ENCODE measurements at regions not wholly inside any gene's neighbourhood (a gene's known extent, or its start where the extent isn't known, plus 50 kb on each side); places are given as distances from the start of the nearest gene placed in this dataset.

- no peaks in the 10 kb centered on the region for H3K27me3 ChIP-seq (ENCODE audit: insufficient read depth, low read depth, low read length)
- TF ChIP-seq MXI1 (conservative IDR thresholded peaks at IDR 0.05; ENCODE audit: poor library complexity, severe bottlenecking) (no peak), REST (IDR thresholded peaks at IDR 0.05; ENCODE audit: borderline replicate concordance) (no peak), EP300 (conservative IDR thresholded peaks at IDR 0.05; ENCODE audit: poor library complexity, severe bottlenecking) (no peak)
- no peaks in the 10 kb centered on the region for H3K79me2 ChIP-seq (replicated peaks; ENCODE audit: insufficient read depth, low read length)
- no peak overlapping the region for H3K27ac ChIP-seq (ENCODE audit: low read length)
- H3K9me2 ChIP-seq (ENCODE audit: insufficient read depth, low read length) = no peaks in the 10 kb centered on the region
- no peak overlapping the region for H3K4me2 ChIP-seq (ENCODE audit: low read length)
- H3F3A ChIP-seq (ENCODE audit: insufficient read depth, low read length, poor library complexity, severe bottlenecking) = no peaks in the 10 kb centered on the region
- H3K9me3 ChIP-seq (ENCODE audit: low read length) = no peaks in the 10 kb centered on the region
- H3K4me3 ChIP-seq (ENCODE audit: low read length) = no peak overlapping the region
- no peak overlapping the region for H3K9ac ChIP-seq (ENCODE audit: low read length)
- no peaks in the 10 kb centered on the region for H3K36me3 ChIP-seq (ENCODE audit: insufficient read depth, low read length)
- H2AFZ ChIP-seq (ENCODE audit: low read depth, low read length) = no peak overlapping the region
- no peaks in the 10 kb centered on the region for H4K20me1 ChIP-seq (ENCODE audit: insufficient read depth)
These were observed 1146.8 kb downstream of the MAT2B start for GRCh38 chr5:164652276-164652660.

DNA sequence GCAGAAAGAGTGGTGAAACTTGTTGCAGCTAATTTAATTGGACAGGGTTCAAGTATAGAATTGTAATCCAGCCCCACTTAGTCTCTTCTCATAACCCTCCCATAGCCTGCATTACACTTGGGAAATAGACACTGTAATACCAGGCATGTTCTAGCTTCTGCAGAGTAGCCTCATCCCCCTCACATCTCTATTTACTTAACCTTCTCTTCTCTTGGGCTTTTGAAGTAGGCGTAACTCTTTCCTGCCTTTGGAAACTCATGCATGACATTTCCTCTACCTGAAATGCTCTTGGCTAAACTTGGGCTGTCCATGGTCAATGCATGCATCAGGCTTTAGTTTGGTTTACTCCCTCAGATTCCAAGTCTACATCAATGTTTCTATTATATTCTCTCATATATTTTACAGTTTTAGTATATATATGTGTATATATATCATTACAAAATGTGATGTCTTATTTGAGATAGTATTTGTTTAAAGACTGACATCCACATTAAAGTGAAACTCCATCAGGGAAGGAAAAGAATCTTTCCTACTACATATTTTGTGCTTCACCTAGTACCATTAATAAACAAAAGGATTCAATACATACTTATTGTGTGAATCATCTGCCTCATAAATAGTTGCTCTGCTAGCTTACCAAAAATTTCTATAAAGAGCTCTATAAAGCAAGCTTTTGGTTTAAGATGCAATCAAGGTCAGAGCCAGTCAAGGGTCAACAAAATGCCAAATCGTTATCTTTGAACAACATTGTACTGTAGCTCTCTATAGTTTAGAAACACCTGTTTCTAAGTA lies 1158.0 kb downstream of the MAT2B start:
- no peaks in the 10 kb centered on the region for H3K36me3 ChIP-seq (ENCODE audit: insufficient read depth, low read length)
- no peak overlapping the region for H3K4me2 ChIP-seq (ENCODE audit: low read length)
- H3K9ac ChIP-seq (ENCODE audit: low read length) = no peak overlapping the region
- no peaks in the 10 kb centered on the region for H3K27me3 ChIP-seq (ENCODE audit: insufficient read depth, low read depth, low read length)
- H4K20me1 ChIP-seq (ENCODE audit: insufficient read depth) = no peaks in the 10 kb centered on the region
- no peaks in the 10 kb centered on the region for H3K9me2 ChIP-seq (ENCODE audit: insufficient read depth, low read length)
- H3K4me3 ChIP-seq (ENCODE audit: low read length) = no peak overlapping the region
- no peak overlapping the region for H2AFZ ChIP-seq (ENCODE audit: low read depth, low read length)
- H3F3A ChIP-seq (ENCODE audit: insufficient read depth, low read length, poor library complexity, severe bottlenecking) = no peaks in the 10 kb centered on the region
- no peak overlapping the region for H3K27ac ChIP-seq (ENCODE audit: low read length)
- TF ChIP-seq CTCF (IDR thresholded peaks at IDR 0.05; ENCODE audit: poor library complexity, severe bottlenecking) (no peak), RAD21 (conservative IDR thresholded peaks at IDR 0.05) (no peak), TAF1 (IDR thresholded peaks at IDR 0.05; ENCODE audit: low read depth) (no peak), REST (IDR thresholded peaks at IDR 0.05; ENCODE audit: borderline replicate concordance) (no peak), MXI1 (conservative IDR thresholded peaks at IDR 0.05; ENCODE audit: poor library complexity, severe bottlenecking) (no peak), SMC3 (conservative IDR thresholded peaks at IDR 0.05; ENCODE audit: poor library complexity) (no peak), EZH2 (IDR thresholded peaks at IDR 0.05; ENCODE audit: borderline replicate concordance, insufficient read depth, low read length, poor library complexity, severe bottlenecking) (no peak), EP300 (conservative IDR thresholded peaks at IDR 0.05; ENCODE audit: poor library complexity, severe bottlenecking) (no peak), POLR2AphosphoS5 (IDR thresholded peaks at IDR 0.05) (no peak)
- no peaks in the 10 kb centered on the region for H3K9me3 ChIP-seq (ENCODE audit: low read length)
- H3K79me2 ChIP-seq (replicated peaks; ENCODE audit: insufficient read depth, low read length) = no peaks in the 10 kb centered on the region
